ENCODE measurements at regions not wholly inside any gene's neighbourhood (a gene's known extent, or its start where the extent isn't known, plus 50 kb on each side); places are given as distances from the start of the nearest gene placed in this dataset.

DNA sequence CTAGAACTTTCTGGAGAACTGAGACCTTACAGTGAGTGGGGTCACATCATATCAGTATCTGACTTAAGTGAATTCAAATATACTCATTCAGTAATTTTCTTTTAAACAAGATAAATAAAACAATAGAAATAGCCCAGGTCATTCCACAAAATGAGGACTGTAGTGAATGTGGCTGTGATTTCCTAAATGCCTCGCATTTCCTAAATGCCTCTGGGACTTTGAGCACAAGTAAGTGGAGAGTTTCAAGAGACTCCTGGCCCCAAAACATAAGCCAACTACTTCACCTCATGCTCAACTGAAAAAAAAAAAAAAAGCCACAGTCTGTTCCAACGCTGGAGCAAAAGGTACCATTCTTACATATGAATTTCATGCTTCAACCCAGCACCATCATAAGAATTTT, 81.5 kb downstream of the ZNF281 start (continued):
- TF ChIP-seq, protein P1, sequence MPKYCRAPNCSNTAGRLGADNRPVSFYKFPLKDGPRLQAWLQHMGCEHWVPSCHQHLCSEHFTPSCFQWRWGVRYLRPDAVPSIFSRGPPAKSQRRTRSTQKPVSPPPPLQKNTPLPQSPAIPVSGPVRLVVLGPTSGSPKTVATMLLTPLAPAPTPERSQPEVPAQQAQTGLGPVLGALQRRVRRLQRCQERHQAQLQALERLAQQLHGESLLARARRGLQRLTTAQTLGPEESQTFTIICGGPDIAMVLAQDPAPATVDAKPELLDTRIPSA (CRISPR knock-in tag; IDR thresholded peaks at IDR 0.05; ENCODE audit: borderline replicate concordance): no peak

DNA sequence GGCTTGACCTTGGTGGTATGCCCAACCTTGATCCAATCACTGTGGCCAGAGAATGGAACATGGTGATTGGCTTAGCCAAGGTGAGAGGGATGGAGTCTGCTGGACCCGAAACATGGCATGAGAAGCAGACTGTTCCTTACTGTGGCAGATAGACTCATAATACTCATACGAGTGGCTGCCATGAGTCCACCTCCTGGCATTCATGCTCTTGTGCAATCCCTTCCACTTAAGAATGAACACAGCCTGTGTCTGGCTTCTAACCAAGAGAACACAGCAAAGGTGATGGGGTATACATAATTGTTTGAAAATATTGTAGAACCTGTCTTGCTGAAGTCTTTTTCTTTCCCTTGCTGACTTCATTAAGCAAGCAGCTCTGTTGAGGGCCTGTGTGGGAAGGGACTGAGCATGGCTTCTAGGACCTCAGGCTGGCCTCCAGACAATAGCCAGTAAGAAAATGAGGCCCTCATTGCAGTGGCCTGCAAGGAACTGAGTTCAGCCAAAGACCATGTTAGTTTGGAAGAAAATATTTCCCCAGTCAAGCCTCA, 85.9 kb downstream of the ZNF281 start:
- H3K4me3 ChIP-seq (replicated peaks in 1 of 3; ENCODE audit: insufficient read depth in 1 of 3, low read depth in 2 of 3, low read length in 3 of 3): no peak overlapping the region
- 90% methylated on average over 2 of the region's 2 CpGs for WGBS (ENCODE audit: low lambda C conversion rate)
- no peak overlapping the region for H2AFZ ChIP-seq (ENCODE audit: low read length)
- DNase-seq (ENCODE audit: low spot score): no peak
- no TSS peak for BruUV-seq (replicated peaks)
- no peak for FAIRE-seq
- H3K4me1 ChIP-seq (ENCODE audit: insufficient read depth, low read length): peaks cover 18% of the 10 kb centered on the region
- H4K20me1 ChIP-seq (ENCODE audit: insufficient read depth, low read length): no peaks in the 10 kb centered on the region
- no peaks in the 10 kb centered on the region for H3K36me3 ChIP-seq (replicated peaks in 1 of 2; ENCODE audit: control insufficient read depth in 1 of 2, insufficient read depth in 2 of 2, low read length in 2 of 2)
- peaks cover 5% of the 10 kb centered on the region; the same call in 1 of the 2 replicates for H3K9me3 ChIP-seq (ENCODE audit: low read length)
- H3K79me2 ChIP-seq (ENCODE audit: insufficient read depth, low read length): no peaks in the 10 kb centered on the region
- ATAC-seq: no peak
- TF ChIP-seq, protein P2, sequence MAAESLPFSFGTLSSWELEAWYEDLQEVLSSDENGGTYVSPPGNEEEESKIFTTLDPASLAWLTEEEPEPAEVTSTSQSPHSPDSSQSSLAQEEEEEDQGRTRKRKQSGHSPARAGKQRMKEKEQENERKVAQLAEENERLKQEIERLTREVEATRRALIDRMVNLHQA (CRISPR knock-in tag; IDR thresholded peaks at IDR 0.05): no peak
- no peak for TF ChIP-seq ZEB1 (IDR thresholded peaks at IDR 0.05; ENCODE audit: insufficient replicate concordance, low read depth)
- TF ChIP-seq ZNF879 (CRISPR knock-in tag; IDR thresholded peaks at IDR 0.05): no peak
- TF ChIP-seq ZFP62 (CRISPR knock-in tag; IDR thresholded peaks at IDR 0.05): no peak
- no peak for TF ChIP-seq ADNP (CRISPR knock-in tag; IDR thresholded peaks at IDR 0.05)
- no peak for TF ChIP-seq ZNF615 (CRISPR knock-in tag; IDR thresholded peaks at IDR 0.05; ENCODE audit: borderline replicate concordance)
- peak; percentile 68 for TF ChIP-seq CEBPB (IDR thresholded peaks at IDR 0.05; ENCODE audit: borderline replicate concordance, low read depth, low read length)
- TF ChIP-seq, protein P3, sequence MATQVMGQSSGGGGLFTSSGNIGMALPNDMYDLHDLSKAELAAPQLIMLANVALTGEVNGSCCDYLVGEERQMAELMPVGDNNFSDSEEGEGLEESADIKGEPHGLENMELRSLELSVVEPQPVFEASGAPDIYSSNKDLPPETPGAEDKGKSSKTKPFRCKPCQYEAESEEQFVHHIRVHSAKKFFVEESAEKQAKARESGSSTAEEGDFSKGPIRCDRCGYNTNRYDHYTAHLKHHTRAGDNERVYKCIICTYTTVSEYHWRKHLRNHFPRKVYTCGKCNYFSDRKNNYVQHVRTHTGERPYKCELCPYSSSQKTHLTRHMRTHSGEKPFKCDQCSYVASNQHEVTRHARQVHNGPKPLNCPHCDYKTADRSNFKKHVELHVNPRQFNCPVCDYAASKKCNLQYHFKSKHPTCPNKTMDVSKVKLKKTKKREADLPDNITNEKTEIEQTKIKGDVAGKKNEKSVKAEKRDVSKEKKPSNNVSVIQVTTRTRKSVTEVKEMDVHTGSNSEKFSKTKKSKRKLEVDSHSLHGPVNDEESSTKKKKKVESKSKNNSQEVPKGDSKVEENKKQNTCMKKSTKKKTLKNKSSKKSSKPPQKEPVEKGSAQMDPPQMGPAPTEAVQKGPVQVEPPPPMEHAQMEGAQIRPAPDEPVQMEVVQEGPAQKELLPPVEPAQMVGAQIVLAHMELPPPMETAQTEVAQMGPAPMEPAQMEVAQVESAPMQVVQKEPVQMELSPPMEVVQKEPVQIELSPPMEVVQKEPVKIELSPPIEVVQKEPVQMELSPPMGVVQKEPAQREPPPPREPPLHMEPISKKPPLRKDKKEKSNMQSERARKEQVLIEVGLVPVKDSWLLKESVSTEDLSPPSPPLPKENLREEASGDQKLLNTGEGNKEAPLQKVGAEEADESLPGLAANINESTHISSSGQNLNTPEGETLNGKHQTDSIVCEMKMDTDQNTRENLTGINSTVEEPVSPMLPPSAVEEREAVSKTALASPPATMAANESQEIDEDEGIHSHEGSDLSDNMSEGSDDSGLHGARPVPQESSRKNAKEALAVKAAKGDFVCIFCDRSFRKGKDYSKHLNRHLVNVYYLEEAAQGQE (IDR thresholded peaks at IDR 0.05; ENCODE audit: borderline replicate concordance in 1 of 2, low read depth in 1 of 2, low read length in 2 of 2): no peak
- no peaks in the 10 kb centered on the region for H3K27me3 ChIP-seq (ENCODE audit: control insufficient read depth in 1 of 2, insufficient read depth in 2 of 2, low read length in 2 of 2)
- no peak overlapping the region for H3K4me2 ChIP-seq (ENCODE audit: low read depth, low read length)
- ChIA-PET CTCF (ENCODE audit: low intra/inter-chr PET ratio, low total read pairs) (no interaction called here), POLR2A (no interaction called here)
- in situ Hi-C loops (cut with HindIII; ENCODE audit: extremely low pct_ligation_motif_present, low pct_unique_long_range_greater_than_20kb): no loop called here
- H3K27ac ChIP-seq (ENCODE audit: extremely low read length, insufficient read depth, low read length): no peak overlapping the region
- H3K9ac ChIP-seq (ENCODE audit: insufficient read depth, low read depth, low read length): no peak overlapping the region
- intact Hi-C loops (cut with micrococcal nuclease; ENCODE audit: unreplicated experiment): no loop called here

Data from HepG2 (cell line).